ENCODE measurements at regions not wholly inside any gene's neighbourhood (a gene's known extent, or its start where the extent isn't known, plus 50 kb on each side); places are given as distances from the start of the nearest gene placed in this dataset.
"Not testable (repeated sequence)": the region's sequence is repeated elsewhere in the genome, so short reads cannot be mapped to it uniquely, and the experiment has no call there.

- Mint-ChIP-seq H3K27me3 (ENCODE audit: low read depth) (no peaks in the 10 kb centered on the region), H3K9me3 (peaks cover 7% of the 10 kb centered on the region), H3K36me3 (no peaks in the 10 kb centered on the region), H3K4me3 (no peak overlapping the region), H3K27ac (no peak overlapping the region), H3K4me1 (no peaks in the 10 kb centered on the region)
- ChIA-PET POLR2A (no interaction called here), CTCF (no interaction called here)
- DNase-seq (ENCODE audit: low spot score), result no peak
- TF ChIP-seq, protein P1, sequence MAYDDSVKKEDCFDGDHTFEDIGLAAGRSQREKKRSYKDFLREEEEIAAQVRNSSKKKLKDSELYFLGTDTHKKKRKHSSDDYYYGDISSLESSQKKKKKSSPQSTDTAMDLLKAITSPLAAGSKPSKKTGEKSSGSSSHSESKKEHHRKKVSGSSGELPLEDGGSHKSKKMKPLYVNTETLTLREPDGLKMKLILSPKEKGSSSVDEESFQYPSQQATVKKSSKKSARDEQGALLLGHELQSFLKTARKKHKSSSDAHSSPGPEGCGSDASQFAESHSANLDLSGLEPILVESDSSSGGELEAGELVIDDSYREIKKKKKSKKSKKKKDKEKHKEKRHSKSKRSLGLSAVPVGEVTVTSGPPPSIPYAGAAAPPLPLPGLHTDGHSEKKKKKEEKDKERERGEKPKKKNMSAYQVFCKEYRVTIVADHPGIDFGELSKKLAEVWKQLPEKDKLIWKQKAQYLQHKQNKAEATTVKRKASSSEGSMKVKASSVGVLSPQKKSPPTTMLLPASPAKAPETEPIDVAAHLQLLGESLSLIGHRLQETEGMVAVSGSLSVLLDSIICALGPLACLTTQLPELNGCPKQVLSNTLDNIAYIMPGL (CRISPR knock-in tag; IDR thresholded peaks at IDR 0.05), result no peak
- TF ChIP-seq NR1H2 (CRISPR knock-in tag; IDR thresholded peaks at IDR 0.05) (no peak), NFYB (CRISPR knock-in tag; conservative IDR thresholded peaks at IDR 0.05; ENCODE audit: low read depth) (no peak)
- no peak for ATAC-seq
These were observed 558.2 kb upstream of the USP24 start for GRCh38 chr1:55773211-55773940.

DNA sequence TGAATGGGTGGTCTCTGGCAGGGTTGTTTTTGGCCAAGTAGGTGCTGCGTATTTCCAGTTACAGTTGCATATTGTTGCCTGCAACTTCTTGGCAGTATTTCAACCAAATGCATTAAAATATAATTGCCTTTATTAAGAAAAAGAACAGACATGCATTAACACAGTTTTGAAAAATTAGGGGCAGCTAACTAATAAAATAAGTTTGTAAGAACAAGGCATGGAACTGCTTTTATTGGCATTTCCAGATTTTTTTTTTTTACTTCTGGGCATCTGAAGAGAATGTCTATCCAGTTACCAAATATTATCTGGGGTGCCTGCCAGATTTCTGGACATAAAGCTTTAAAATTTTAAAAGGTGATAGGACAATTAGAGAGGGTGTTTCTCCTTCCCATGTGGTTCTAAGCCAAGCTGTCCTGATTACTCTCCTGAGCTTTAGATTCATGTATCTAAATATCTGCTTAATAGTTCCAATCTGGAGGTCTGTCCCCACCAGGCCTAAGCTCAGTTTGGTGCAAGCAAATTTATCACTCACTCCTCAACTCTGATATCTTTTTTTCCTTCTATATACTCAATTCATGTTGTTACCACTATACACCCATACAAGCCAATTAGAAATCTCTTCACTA lies 553.3 kb upstream of the USP24 start:
- H3K27ac Mint-ChIP-seq, result no peak overlapping the region
- ChIA-PET CTCF (no interaction called here), POLR2A (no interaction called here)
- ATAC-seq (no peak), DNase-seq (ENCODE audit: low spot score) (no peak)
- H3K9me3 Mint-ChIP-seq, result no peaks in the 10 kb centered on the region; the same call in 1 of the 2 replicates
- H3K36me3 Mint-ChIP-seq, result no peaks in the 10 kb centered on the region
- H3K4me3 Mint-ChIP-seq, result no peak overlapping the region
- no peaks in the 10 kb centered on the region for H3K4me1 Mint-ChIP-seq
- TF ChIP-seq, protein P2, sequence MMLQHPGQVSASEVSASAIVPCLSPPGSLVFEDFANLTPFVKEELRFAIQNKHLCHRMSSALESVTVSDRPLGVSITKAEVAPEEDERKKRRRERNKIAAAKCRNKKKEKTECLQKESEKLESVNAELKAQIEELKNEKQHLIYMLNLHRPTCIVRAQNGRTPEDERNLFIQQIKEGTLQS (CRISPR knock-in tag; conservative IDR thresholded peaks at IDR 0.05), result no peak
- no peak for TF ChIP-seq ZNF396 (CRISPR knock-in tag; IDR thresholded peaks at IDR 0.05; ENCODE audit: borderline replicate concordance)
- no peak for TF ChIP-seq SMAD3 (CRISPR knock-in tag; IDR thresholded peaks at IDR 0.05; ENCODE audit: borderline replicate concordance)
- no peak for TF ChIP-seq NFYB (CRISPR knock-in tag; conservative IDR thresholded peaks at IDR 0.05; ENCODE audit: low read depth)
- TF ChIP-seq SP1 (CRISPR knock-in tag; conservative IDR thresholded peaks at IDR 0.05), result no peak
- no peak for TF ChIP-seq TEAD1 (CRISPR knock-in tag; IDR thresholded peaks at IDR 0.05)
- no peak for TF ChIP-seq GRHL2 (CRISPR knock-in tag; IDR thresholded peaks at IDR 0.05; ENCODE audit: insufficient replicate concordance, severe bottlenecking)
- no peak for TF ChIP-seq ZNF232 (CRISPR knock-in tag; IDR thresholded peaks at IDR 0.05)
- TF ChIP-seq USF2 (CRISPR knock-in tag; IDR thresholded peaks at IDR 0.05), result no peak
- no peak for TF ChIP-seq FOXP1 (CRISPR knock-in tag; IDR thresholded peaks at IDR 0.05; ENCODE audit: borderline replicate concordance)
- TF ChIP-seq ELF4 (CRISPR knock-in tag; IDR thresholded peaks at IDR 0.05; ENCODE audit: low read depth), result no peak
- no peaks in the 10 kb centered on the region for H3K27me3 Mint-ChIP-seq (ENCODE audit: low read depth)

DNA sequence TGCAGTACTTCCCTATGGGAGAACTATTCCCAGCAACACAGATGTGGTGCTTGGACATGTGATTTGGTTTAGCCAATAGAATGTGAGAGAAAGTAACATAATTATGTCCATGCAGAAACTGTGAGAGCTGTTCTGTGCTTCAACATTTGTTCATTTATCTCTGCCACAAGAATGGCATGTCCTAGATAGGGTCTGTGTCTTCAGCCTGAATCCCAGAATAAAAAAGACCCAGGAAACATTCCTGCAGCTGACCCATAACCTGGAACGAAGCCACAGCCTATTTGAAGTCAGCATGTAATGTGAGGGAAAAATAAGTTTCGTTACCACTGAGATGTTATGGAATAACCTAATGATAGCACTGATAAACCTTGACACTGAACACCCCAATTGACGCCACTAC lies 552.0 kb upstream of the USP24 start:
- Mint-ChIP-seq H3K27ac (no peak overlapping the region), H3K4me3 (no peak overlapping the region), H3K4me1 (no peaks in the 10 kb centered on the region), H3K27me3 (ENCODE audit: low read depth) (no peaks in the 10 kb centered on the region), H3K9me3 (peaks cover 4% of the 10 kb centered on the region; the same call in 1 of the 2 replicates), H3K36me3 (no peaks in the 10 kb centered on the region)
- no peak for ATAC-seq
- TF ChIP-seq TCF7 (CRISPR knock-in tag; IDR thresholded peaks at IDR 0.05; ENCODE audit: low read depth), result no peak
- TF ChIP-seq ESRRA (CRISPR knock-in tag; IDR thresholded peaks at IDR 0.05; ENCODE audit: borderline replicate concordance), result no peak
- no peak for TF ChIP-seq ZNF532 (CRISPR knock-in tag; IDR thresholded peaks at IDR 0.05; ENCODE audit: borderline replicate concordance)
- DNase-seq (ENCODE audit: low spot score), result no peak
- ChIA-PET CTCF (no interaction called here), POLR2A (no interaction called here)

GRCh38 chr1:55765505-55765904 lies 550.3 kb upstream of the USP24 start:
- H3K27ac Mint-ChIP-seq; DNase-seq (ENCODE audit: low spot score); H3K4me1 Mint-ChIP-seq; CTCF ChIA-PET; H3K4me3 Mint-ChIP-seq; ATAC-seq; H3K27me3 Mint-ChIP-seq (ENCODE audit: low read depth); POLR2A ChIA-PET; H3K36me3 Mint-ChIP-seq: not testable (repeated sequence)
- H3K9me3 Mint-ChIP-seq, result peaks cover 10% of the 10 kb centered on the region; the same call in 1 of the 2 replicates
